ENCODE measurements at regions not wholly inside any gene's neighbourhood (a gene's known extent, or its start where the extent isn't known, plus 50 kb on each side); places are given as distances from the start of the nearest gene placed in this dataset.

- TF ChIP-seq, protein P1, sequence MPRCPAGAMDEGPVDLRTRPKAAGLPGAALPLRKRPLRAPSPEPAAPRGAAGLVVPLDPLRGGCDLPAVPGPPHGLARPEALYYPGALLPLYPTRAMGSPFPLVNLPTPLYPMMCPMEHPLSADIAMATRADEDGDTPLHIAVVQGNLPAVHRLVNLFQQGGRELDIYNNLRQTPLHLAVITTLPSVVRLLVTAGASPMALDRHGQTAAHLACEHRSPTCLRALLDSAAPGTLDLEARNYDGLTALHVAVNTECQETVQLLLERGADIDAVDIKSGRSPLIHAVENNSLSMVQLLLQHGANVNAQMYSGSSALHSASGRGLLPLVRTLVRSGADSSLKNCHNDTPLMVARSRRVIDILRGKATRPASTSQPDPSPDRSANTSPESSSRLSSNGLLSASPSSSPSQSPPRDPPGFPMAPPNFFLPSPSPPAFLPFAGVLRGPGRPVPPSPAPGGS (IDR thresholded peaks at IDR 0.05; ENCODE audit: borderline replicate concordance, insufficient read depth, low read depth, low read length, poor library complexity, severe bottlenecking) = no peak
- TF ChIP-seq GATAD2B (conservative IDR thresholded peaks at IDR 0.05; ENCODE audit: low read depth) = no peak
- TF ChIP-seq, protein P2, sequence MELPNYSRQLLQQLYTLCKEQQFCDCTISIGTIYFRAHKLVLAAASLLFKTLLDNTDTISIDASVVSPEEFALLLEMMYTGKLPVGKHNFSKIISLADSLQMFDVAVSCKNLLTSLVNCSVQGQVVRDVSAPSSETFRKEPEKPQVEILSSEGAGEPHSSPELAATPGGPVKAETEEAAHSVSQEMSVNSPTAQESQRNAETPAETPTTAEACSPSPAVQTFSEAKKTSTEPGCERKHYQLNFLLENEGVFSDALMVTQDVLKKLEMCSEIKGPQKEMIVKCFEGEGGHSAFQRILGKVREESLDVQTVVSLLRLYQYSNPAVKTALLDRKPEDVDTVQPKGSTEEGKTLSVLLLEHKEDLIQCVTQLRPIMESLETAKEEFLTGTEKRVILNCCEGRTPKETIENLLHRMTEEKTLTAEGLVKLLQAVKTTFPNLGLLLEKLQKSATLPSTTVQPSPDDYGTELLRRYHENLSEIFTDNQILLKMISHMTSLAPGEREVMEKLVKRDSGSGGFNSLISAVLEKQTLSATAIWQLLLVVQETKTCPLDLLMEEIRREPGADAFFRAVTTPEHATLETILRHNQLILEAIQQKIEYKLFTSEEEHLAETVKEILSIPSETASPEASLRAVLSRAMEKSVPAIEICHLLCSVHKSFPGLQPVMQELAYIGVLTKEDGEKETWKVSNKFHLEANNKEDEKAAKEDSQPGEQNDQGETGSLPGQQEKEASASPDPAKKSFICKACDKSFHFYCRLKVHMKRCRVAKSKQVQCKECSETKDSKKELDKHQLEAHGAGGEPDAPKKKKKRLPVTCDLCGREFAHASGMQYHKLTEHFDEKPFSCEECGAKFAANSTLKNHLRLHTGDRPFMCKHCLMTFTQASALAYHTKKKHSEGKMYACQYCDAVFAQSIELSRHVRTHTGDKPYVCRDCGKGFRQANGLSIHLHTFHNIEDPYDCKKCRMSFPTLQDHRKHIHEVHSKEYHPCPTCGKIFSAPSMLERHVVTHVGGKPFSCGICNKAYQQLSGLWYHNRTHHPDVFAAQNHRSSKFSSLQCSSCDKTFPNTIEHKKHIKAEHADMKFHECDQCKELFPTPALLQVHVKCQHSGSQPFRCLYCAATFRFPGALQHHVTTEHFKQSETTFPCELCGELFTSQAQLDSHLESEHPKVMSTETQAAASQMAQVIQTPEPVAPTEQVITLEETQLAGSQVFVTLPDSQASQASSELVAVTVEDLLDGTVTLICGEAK (IDR thresholded peaks at IDR 0.05; ENCODE audit: borderline replicate concordance) = no peak
Observed at GRCh38 chr13:19052931-19053330, 128.7 kb downstream of the TUBA3C start (continued).

GRCh38 chr13:19052180-19052579 lies 129.4 kb downstream of the TUBA3C start:
- WGBS (ENCODE audit: insufficient coverage, insufficient replicate concordance, low lambda C conversion rate, missing lambda C conversion rate) = 45% methylated on average over 6 of the region's 6 CpGs
- FAIRE-seq = no peak

More at GRCh38 chr13:19052180-19052579, 129.4 kb downstream of the TUBA3C start:
- Histone ChIP-seq H3K9ac (ENCODE audit: control insufficient read depth, insufficient read depth, low read length) (no peak overlapping the region), H3K27ac (ENCODE audit: control insufficient read depth, insufficient read depth) (no peak overlapping the region), H3K4me1 (ENCODE audit: control insufficient read depth, insufficient read depth, low read length) (no peaks in the 10 kb centered on the region), H2AFZ (ENCODE audit: control insufficient read depth, low read depth, low read length) (no peak overlapping the region), H3K4me2 (ENCODE audit: control insufficient read depth, insufficient read depth) (no peak overlapping the region), H4K20me1 (ENCODE audit: control insufficient read depth, insufficient read depth) (no peaks in the 10 kb centered on the region), H3K9me3 (replicated peaks; ENCODE audit: control insufficient read depth, insufficient read depth, low read length) (no peaks in the 10 kb centered on the region; the same call in 2 of the 3 replicates), H3K79me2 (ENCODE audit: control insufficient read depth, insufficient read depth, low read length) (no peaks in the 10 kb centered on the region), H3K36me3 (ENCODE audit: control insufficient read depth in 2 of 2, insufficient read depth in 2 of 2, low read length in 1 of 2) (no peaks in the 10 kb centered on the region), H3K4me3 (no peak overlapping the region), H3K27me3 (replicated peaks in 1 of 2; ENCODE audit: control insufficient read depth in 2 of 2, insufficient read depth in 2 of 2, low read length in 1 of 2) (no peaks in the 10 kb centered on the region)
- SMC1A ChIA-PET (ENCODE audit: uncharacterized antibody, unreplicated experiment) = no interaction called here
- intact Hi-C loops (cut with micrococcal nuclease; ENCODE audit: unreplicated experiment) = no loop called here
- in situ Hi-C loops (cut with MboI) = no loop called here
- ATAC-seq (no peak), DNase-seq (ENCODE audit: low read depth, low spot score) (no peak)
- POLR2A ChIA-PET = no interaction called here
- RAD21 ChIA-PET (ENCODE audit: unreplicated experiment) = no interaction called here
- TF ChIP-seq MYB (IDR thresholded peaks at IDR 0.05; ENCODE audit: borderline replicate concordance, low read depth, low read length) (no peak), TARDBP (IDR thresholded peaks at IDR 0.05; ENCODE audit: borderline replicate concordance) (no peak)
- TF ChIP-seq, protein P1 (IDR thresholded peaks at IDR 0.05; ENCODE audit: borderline replicate concordance, insufficient read depth, low read depth, low read length, poor library complexity, severe bottlenecking) = peak; percentile 79
- BruUV-seq (replicated peaks) = no TSS peak
- CTCF ChIA-PET = no interaction called here

Data from GM12878 (cell line).